ENCODE measurements at regions not wholly inside any gene's neighbourhood (a gene's known extent, or its start where the extent isn't known, plus 50 kb on each side); places are given as distances from the start of the nearest gene placed in this dataset.
"Not testable (repeated sequence)": the region's sequence is repeated elsewhere in the genome, so short reads cannot be mapped to it uniquely, and the experiment has no call there.

DNA sequence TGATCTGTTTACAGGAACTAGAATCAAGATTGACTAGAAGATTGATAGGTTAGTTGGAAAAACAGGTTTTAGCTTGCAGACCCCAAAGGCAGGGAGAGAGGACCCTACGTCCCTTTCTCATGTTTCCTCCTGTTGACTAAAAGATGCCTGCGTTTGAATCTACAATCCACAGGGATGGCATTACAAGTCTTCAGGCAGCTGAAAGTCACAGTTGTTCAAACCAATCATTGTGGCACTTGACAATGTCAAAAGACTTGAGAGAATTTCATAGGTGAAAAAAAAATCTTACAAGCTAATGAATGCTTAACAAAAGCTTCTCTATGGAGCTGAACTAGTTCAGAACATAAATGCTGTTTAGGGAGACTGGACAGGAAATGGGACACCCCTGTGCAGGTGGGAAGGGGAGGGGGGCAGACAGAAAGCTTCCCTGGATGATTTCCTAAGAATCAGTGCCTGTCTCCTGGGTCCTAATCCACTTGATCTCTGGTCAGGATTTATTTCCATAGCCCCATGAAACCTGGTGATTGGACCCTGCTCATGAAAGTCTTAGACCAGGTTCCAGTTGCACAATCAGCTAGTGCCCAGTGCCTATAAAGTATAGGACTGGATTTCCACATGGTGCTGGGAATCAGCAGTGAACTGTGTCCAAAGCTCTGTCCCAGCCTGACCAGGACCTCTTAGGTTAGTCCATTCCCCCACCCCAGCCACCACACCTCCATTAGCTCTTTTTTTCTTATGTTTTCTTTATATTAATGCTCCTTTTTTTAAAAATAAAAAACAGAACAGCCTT lies 91.6 kb upstream of the BCAR3 start:
- no peak for DNase-seq (ENCODE audit: low read depth in 2 of 2)

DNA sequence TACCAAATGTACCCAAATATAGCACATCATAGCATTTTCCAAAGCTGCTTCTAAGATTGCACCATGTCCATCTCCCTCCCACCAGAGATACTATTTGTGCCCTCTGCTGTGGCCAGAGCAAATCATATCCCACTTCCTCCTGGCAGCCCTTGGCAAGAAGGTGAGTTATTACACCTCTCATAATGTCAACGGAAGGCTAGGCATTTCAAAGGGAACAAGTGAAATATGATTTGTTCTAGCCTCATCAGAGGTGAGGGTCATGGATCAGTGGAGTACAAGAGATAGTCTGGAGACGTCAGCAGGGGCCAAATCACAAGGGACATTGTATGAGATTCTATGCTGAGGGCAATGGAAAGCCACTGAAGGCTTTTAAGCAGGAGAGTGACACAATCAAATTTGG lies 90.2 kb upstream of the BCAR3 start:
- no peak for DNase-seq (ENCODE audit: low read depth in 2 of 2)

DNA sequence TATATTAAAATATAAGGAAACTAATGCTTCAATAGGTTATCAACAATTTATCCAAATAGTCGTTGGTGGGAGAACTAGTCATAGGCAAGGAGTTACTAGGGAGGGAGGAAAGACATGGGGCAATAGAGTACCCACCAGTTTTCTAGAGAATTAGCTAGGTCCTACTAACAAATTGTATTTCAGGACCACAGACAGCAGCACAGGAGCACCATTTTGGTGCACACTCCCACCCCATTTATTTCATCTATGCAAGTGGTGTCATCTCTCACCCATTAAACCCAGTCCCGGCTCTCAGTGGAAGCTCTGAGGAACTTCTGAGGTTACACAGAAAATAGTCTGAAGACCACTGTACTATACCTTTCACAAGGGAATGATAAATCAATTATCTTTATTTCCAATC lies 89.0 kb upstream of the BCAR3 start:
- DNase-seq (ENCODE audit: low read depth in 2 of 2): no peak

DNA sequence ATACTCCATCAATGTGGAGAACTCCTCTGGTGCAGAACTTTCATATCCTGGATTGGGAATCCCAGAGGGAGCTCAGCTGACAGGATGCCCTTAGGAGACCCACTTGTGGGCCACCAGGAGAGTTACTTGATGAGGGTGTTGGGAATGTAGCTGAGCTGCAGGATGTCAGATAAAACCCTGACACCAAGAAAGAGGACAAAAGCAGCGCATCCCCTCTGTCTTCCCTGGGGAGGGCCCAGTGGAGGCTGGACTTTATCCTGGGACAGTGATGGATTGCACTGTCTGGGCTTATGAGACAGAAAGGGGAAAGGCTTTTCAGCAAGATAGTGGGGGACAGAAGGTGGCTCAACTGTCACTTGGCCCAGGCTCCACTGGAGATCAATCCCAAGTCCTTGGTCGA lies 88.1 kb upstream of the BCAR3 start:
- DNase-seq (ENCODE audit: low read depth in 2 of 2): no peak

DNA sequence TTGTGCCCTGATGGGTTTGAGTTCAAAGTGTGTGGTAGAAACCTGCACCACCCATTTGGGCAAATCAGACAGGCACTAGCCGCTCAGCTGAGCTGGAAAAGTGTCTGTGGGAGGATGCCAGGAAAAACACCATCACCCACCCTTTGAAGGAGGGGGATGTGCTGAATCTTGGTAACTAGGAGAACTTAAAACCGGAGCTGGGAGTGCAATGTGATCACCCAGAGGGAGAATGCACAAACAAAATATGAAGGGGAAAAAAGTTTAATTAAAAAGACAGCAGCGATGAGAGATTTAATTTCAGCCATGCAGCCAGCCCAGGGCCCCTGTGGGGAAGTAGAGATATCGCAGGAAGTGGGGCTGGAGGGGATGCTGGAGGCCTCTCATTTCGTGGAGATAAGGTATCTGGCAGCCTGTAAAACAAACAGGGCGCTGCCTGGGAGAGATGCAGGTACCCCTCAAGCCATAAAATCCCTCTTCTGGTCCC lies 86.8 kb upstream of the BCAR3 start:
- no peak for DNase-seq (ENCODE audit: low read depth in 2 of 2)

DNA sequence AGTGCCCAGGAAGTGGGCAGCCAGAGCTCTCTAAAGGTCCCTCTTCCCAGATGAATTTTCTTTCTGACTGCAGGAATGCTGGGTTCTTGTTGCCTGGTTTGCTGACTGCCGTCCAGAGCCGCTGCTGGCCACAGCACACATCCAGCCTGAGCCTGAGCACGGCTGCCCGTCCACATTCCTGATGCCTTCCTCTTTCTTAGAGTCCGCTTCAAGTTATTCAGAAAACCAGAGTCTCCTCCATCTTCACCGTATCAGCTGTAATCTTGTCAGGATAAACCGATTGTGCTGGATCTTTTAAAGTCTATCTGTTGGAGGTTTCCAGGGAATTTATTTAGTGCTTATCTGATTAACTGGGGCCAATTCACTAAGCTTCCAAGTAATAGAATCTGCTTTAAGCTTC lies 84.8 kb upstream of the BCAR3 start:
- no peak for DNase-seq (ENCODE audit: low read depth in 2 of 2)

DNA sequence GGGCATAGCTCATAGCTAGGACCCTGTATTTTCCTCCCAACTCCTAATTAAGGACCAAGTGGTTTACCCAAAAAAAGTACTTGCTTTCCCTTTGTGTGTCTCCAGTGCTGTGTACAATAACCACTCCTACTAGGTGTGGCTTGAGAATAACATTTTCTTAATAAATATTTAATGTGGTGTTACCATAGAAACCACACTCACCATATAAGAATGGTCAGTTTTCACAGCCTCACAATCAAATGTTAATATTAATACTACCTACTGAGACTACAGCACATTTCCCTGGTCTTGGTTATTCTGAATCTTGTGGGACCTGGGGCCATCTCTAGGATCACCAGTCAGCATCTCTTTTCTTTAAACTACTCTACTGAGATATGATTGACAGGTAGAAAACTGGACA lies 83.5 kb upstream of the BCAR3 start:
- no peak for DNase-seq (ENCODE audit: low read depth in 2 of 2)

DNA sequence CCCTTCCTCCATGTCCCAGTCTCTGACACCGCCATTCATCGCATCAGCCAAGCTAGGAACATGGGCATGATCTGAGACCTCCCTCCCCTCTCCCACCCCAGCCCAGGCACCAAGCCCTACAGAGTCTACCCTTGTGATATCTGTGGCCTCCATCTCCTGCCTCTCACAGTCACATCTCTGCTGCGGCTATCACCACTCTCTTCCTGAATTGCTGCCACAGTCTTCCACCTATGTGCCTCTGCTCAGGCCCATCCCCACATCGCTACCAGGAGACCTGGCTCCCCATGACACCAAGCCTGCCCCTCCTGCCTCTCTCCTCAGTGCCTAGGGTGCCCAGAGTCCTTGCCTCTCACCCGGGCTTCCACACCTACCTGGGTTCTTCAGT lies 82.7 kb upstream of the BCAR3 start:
- no peak for DNase-seq (ENCODE audit: low read depth in 2 of 2)

DNA sequence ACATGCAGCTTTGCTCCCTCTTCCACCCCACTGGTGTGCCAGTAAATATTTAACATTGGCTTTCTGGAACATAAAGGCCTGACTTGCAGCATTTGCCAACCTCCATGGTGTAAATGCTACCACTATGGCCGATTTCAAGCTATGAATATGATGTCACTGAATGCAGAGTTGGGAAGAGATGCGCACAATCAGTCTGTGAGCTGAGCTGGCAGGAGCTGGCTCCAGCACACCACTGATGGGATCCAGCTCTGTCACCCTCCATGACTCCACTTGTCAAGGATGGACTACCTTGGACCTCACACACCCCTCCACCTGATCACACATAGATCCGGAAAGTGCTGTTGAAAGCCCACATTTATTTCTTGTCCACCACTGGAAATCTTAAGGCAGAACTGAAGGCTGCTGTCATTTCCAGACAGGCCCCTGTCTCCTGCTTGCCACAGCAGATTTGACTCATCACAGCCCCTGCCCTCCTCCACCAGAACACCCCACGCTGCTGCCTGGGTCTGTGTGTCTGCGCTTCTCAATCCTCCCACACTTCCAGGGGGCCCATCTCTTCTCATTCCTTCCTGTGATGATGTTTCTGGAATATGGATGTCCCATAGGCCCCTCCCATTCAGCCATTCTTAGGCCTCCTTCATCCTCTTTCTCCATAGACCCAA lies 82.2 kb upstream of the BCAR3 start:
- no peak for DNase-seq (ENCODE audit: low read depth in 2 of 2)

DNA sequence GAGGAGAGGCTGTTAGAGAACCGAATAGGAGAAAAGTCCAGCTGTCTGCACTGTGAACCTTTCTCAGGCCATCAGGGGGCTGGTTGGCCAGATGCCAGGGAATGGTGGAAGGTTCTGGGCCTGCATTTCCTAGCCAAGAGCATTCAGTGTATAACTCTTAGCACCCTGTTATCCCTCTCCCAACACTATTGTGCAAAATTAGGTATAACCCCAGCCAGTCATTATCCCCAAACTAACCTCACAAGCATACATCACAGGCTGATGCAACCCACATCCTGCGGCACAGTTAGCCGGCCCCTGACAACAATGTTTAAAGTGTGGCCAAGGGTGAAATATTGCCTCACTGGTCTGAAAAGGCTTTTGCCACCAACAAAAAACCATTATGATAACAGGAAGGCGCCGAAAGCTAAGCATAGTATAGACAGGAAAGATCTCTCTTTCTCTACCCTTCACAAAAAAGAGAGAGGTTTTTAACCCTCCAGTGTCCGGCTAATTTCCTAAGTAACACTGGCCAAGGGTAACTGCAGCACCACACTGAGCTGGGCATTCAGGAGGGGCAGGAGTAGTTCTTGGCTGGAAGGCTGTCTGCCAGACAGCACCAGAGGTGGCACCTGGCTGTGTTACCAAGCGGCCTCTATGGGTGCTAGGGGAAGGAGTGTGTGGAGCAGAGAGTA lies 77.3 kb upstream of the BCAR3 start:
- DNase-seq (ENCODE audit: low read depth in 2 of 2): no peak

DNA sequence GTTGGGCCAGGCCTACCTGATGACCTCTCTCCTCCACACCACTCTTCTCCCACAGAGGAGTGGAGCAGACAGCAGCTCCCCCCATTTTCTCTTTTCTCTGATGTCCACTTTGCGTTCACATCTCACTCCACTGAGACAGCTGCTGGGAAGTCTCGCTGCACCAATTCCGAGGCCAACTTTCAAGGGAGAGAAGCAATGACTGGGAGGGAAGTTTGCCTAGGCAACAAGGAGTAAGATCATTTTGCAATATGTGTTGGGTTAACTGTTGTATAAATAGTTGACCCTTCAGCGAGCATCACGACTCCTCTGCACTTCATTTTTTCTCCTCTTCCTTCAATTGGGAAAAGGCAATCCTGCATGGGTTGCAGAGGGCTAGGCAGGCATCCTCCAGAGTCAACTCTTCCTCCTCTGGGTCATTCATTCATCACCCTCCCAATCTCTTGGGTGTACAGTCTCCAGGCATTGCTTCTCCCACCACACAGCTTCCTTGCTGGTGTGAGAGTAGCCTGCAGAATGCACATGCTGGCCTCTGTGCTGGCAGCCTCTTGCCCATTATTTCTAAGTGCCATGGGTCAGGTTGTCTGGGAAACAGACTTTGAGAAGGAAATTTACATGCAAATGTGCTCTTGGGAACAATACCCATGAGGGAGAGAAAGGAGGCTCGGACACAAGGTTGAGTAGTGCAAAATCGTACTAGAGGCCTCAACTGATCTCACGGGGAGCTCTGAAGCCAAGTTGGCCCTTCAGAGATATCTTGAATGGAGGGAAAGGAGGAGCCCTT lies 75.8 kb upstream of the BCAR3 start:
- DNase-seq (ENCODE audit: low read depth in 2 of 2): no peak

DNA sequence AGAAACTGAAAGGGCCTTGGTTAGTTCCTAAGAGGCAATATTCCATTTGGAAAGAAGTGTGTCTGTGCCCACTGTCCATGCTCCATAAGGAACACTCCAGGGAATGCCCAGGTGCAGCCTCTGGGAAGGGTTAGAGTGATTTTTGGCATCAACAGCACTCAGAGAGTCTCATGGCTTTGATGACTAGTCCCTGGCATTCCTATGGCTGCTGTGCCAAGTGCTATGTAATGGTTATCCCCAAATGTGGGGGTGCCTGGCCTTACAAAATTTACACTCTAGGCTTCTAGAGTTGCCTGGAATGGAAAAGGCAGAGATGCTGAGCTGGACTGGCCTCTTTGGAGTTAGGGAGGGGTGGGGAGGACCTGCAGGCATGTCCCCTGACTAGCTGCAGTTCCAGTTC lies 75.0 kb upstream of the BCAR3 start:
- DNase-seq (ENCODE audit: low read depth in 2 of 2): no peak

DNA sequence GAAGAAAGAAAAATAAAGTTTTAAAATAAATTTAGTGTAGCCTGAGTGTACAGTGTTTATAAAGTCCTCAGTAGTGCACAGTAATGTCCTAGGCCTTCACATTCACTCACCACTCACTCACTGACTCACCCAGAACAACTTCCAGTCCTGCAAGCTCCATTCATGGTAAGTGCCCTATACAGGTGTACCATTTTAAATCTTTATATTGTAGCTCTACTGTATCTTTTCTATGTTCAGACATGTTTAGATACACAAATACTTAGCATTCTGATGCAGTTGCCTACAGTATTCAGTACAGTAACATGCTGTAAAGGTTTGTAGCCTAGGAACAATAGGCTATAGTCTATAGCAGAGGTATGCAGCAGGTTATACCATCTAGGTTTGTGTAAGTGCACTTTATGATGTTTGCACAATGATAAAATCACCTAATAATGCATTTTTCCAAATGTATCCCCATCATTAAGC lies 73.6 kb upstream of the BCAR3 start:
- DNase-seq (ENCODE audit: low read depth in 2 of 2): not testable (repeated sequence)

DNA sequence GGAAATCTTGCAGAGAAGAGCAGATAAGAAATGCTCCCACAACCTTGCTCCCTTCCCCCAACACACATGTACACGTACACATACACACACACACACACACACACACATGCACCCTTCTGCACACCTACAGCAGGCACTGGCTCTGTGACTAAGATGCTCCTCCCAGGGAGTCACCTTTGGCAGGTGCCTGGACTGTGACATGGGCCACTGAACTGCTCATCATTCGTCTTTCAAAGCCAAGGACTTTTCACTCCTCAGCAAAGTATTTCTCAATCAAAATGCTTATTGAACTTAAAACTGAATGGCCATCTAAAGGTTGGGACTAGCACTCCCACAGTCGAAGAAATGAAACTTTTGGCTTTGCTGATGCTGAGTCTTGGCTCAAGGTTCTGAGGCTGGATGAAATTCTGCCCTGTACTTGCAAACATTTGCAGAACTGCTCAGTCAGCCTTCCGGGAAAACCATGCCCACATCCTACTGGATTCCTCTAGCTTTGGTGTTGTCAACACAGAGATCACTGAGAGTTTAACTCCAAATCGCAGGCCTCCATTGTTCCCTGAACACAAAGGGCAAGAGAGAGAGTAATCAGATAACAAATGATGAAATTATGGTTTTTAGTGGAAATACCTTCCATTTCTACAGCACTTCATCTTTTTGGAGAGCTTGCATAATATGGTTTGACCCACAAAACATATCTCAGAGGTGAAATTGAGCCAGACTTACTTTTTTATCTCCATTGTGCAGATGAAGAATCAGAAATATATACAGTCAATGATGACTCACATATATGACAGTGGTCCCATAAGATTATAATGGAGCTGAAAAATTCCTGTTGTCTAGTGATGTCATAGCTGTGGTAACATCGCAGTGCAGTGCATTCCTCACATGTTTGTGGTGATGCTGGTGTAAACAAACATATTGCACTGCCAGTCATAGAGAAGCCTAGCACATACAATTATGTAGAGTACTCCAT lies 72.4 kb upstream of the BCAR3 start:
- no peak for DNase-seq (ENCODE audit: low read depth in 2 of 2)

DNA sequence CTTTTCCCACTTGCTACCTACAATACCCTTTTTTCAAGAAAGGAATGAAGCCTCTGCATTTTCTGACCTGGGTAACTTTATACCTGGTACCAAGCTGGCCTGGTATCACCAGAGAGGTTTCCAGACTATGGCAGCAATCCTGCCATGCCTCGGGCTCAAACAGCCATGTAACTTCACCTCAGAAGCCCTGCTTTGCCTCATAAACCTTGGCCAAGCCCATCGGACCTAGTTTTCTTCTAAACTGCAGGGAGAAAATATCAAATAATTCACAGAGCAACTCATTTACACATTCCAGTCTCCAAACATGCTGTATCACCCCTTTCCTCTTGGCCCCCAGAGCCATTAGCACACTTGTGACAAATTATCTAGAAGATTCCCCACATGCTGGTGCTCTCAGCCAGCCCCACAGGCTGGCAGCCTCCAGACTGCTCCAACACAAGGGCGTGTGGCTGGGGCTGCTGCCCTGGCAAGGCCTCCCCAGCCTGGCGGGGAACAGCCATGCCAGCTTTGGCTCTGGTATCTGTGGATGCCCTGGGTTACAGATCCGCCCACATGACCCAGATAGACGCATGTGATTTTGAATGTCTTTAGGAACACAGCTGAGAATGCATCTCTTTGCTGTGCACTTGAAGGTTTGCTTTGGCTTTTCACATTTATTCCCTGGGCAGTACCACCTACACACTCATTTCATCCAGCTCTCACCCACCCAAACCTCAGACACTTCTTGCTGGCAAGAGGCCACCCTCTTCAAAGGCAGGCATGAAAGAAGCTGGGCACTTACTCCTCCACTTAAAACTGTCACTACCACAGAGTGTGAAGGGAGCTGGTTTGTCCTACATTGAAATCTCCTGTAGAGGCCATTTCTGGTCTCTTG lies 70.0 kb upstream of the BCAR3 start:
- DNase-seq (ENCODE audit: low read depth in 2 of 2): no peak

DNA sequence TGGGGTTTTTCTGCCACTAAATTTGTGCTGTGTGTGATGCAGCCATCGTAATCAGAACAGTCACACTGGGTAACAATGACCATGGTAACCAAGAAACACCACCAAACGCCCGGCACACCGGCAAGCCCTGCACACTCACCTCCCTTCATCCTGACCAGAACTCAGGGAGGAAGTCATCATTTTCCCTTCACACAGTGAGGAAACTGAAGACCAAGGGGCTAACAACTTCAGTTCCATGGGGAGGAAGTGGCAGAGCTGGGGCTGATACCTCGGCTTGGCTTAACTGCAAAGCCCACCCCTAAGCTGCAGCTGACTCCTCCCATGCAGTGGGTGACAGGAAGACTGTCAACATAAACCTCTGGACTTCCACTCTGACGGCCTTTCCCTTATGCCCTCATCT lies 69.3 kb upstream of the BCAR3 start:
- DNase-seq (ENCODE audit: low read depth in 2 of 2): no peak

DNA sequence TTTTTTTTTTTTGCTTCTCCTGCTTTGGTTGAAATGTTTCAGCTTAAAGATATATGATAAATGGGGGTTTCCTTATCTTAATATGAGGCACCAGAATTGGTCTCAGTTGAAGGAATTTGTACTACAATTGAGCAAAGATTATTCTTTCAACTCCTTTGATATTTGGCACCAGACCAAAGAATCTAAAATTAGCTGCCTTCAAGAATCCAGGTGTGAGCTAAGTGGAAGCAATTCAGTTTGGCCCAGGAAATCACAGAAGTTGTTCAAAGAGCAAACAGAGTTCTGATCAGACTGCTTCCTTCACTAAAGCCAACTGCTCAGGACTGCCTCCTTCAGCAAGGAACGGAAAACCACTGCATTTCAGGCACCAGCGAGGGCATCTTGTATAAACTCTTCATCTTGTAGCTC lies 68.3 kb upstream of the BCAR3 start:
- DNase-seq (ENCODE audit: low read depth in 2 of 2): no peak

DNA sequence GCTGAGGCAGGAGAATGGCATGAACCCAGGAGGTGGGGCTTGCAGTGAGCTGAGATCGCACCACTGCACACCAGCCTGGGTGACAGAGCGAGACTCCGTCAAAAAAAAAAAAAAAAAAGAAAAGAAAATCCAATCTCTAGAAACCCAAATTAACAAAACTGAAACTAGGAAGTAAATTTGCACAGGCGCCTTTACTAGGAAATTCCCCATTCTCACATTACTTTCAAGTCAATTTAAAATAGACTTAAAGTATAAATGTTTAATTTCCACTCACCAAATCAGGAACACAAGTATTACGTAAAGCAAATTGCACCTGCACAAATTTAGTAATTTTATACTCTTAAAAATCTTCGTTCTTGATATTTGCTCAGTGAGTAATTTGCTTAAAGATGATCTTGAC lies 67.8 kb upstream of the BCAR3 start:
- DNase-seq (ENCODE audit: low read depth in 2 of 2): no peak

DNA sequence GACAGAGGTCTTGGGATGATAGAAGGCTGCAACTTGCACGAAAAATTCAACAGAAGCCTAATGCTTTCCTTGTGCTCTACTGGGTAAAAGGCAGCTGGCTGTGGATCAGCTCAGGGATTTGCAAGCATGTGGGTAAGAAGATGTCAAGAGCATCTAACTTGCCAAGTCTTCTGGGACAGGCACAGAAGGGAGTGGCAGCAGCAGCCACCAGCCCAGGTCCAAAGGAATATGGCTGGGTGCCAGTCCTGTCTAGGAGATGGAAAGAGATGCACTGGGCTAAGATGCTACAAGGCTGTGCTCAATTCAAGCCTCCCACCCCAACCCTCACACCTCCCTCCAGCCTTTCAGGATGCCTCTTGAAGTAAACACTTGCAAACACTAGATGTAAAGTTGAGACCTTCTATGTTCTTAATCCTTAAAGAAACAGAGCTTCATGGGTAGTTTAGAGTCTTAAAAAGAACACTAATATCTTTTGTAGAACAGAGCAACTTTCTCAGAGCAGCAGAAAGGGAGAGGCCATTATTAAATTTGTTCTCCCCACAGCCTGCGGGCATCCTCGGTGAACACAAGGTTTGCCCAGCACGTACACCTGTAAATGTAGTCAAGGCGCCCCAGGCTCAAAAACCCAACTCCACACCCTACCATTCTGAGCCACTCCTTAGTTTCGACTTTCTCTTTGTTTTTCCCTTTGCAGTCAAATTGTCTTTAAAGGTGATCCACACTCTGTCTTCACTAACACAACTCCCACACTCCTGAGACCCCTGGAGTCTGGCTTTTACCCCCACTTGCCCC lies 64.6 kb upstream of the BCAR3 start:
- no peak for DNase-seq (ENCODE audit: low read depth in 2 of 2)

Data from stimulated activated CD8-positive, alpha-beta memory T cell treated with anti-CD3 and anti-CD28 coated beads, Interleukin-15, amount 100 ng/mL, for 4 hours (primary cell).